ENCODE measurements at regions not wholly inside any gene's neighbourhood (a gene's known extent, or its start where the extent isn't known, plus 50 kb on each side); places are given as distances from the start of the nearest gene placed in this dataset.

- no peaks in the 10 kb centered on the region for H3K36me3 ChIP-seq (ENCODE audit: control insufficient read depth, insufficient read depth, low read length)
- H3K27me3 ChIP-seq (ENCODE audit: control insufficient read depth, insufficient read depth, low read length), result peaks cover 11% of the 10 kb centered on the region
- no peak overlapping the region for H2BK5ac ChIP-seq (ENCODE audit: low read depth, low read length, poor library complexity, severe bottlenecking)
- intact Hi-C loops (cut with micrococcal nuclease), result no loop called here
- WGBS, 2 experiments (ENCODE audit: extremely low coverage in 2 of 2, insufficient read length in 1 of 2), result no CpG with 5 or more reads among the region's 7 CpGs
- no peak overlapping the region for H3K27ac ChIP-seq (ENCODE audit: insufficient read depth, low read length)
- no peaks in the 10 kb centered on the region for H3K79me1 ChIP-seq (ENCODE audit: low read depth in 1 of 2, low read length in 2 of 2)
- H2BK120ac ChIP-seq (ENCODE audit: low read depth, low read length), result no peak overlapping the region
- no peak overlapping the region for H3K4me2 ChIP-seq (ENCODE audit: low read depth, low read length)
- H3K9me3 ChIP-seq (ENCODE audit: control insufficient read depth, insufficient read depth, low read length), result no peaks in the 10 kb centered on the region
- H2AK9ac ChIP-seq (replicated peaks; ENCODE audit: low read depth, low read length, poor library complexity), result no peak overlapping the region
- no peak overlapping the region for H3K4me3 ChIP-seq (ENCODE audit: insufficient read depth, low read depth, low read length)
- H3K4me1 ChIP-seq (ENCODE audit: control insufficient read depth, insufficient read depth, low read length), result no peaks in the 10 kb centered on the region
- no peak overlapping the region for H3K14ac ChIP-seq (replicated peaks; ENCODE audit: low read depth, low read length)
- no peak overlapping the region for H3K56ac ChIP-seq (ENCODE audit: extremely low read depth, insufficient read depth, low read length)
- no peak overlapping the region for H4K8ac ChIP-seq (ENCODE audit: low read depth in 2 of 2, low read length in 2 of 2)
- no peak overlapping the region for H2BK20ac ChIP-seq (ENCODE audit: low read depth, low read length)
- H4K5ac ChIP-seq (ENCODE audit: low read depth, low read length), result no peak overlapping the region
- H4K20me1 ChIP-seq (ENCODE audit: insufficient read depth, low read length), result no peaks in the 10 kb centered on the region
- H3K9ac ChIP-seq (ENCODE audit: low read depth, low read length), result no peak overlapping the region
- H2AK5ac ChIP-seq (ENCODE audit: low read depth, low read length), result no peak overlapping the region
- CTCF ChIA-PET, result no interaction called here
- H2AFZ ChIP-seq (replicated peaks; ENCODE audit: low read length, poor library complexity), result no peak overlapping the region
- POLR2A ChIA-PET (ENCODE audit: unreplicated experiment), result no interaction called here
- dilution Hi-C loops (cut with HindIII; ENCODE audit: low sequenced_read_pairs, unreplicated experiment), result no loop called here
- no peaks in the 10 kb centered on the region for H3K9me1 ChIP-seq (ENCODE audit: insufficient read depth, low read length)
- H3K4ac ChIP-seq (ENCODE audit: low read depth, low read length), result no peak overlapping the region
- ATAC-seq (ENCODE audit: low read depth) (no peak), DNase-seq (no peak)
- no peak overlapping the region for H3K23ac ChIP-seq (ENCODE audit: low read depth, low read length)
- H2BK15ac ChIP-seq (ENCODE audit: low read depth, low read length), result no peak overlapping the region
- TF ChIP-seq CEBPB (IDR thresholded peaks at IDR 0.05; ENCODE audit: low read depth, low read length) (no peak), ELK1 (IDR thresholded peaks at IDR 0.05; ENCODE audit: borderline replicate concordance, low read depth, low read length) (no peak), RFX5 (IDR thresholded peaks at IDR 0.05; ENCODE audit: low read depth, low read length) (no peak), RCOR1 (IDR thresholded peaks at IDR 0.05; ENCODE audit: insufficient replicate concordance, low read length) (no peak), MAFK (IDR thresholded peaks at IDR 0.05; ENCODE audit: low read depth, low read length) (no peak), USF2 (IDR thresholded peaks at IDR 0.05; ENCODE audit: low read depth, low read length) (no peak), MXI1 (IDR thresholded peaks at IDR 0.05; ENCODE audit: borderline replicate concordance, low read depth, low read length) (no peak), CTCF (conservative IDR thresholded peaks at IDR 0.05; ENCODE audit: low read depth, low read length) (no peak)
- in situ Hi-C loops (cut with MboI; ENCODE audit: low sequenced_read_pairs), result no loop called here
- H4K91ac ChIP-seq (ENCODE audit: insufficient read depth, low read depth, low read length), result no peak overlapping the region
- no TSS peak for BruUV-seq (replicated peaks)
- H3K18ac ChIP-seq (ENCODE audit: low read depth, low read length), result no peak overlapping the region
These were observed 162.8 kb upstream of the TOPAZ1 start for GRCh38 chr3:44078863-44079262.

Measured in IMR-90 (cell line).